Neuron (in vitro differentiated cells): ENCODE measurements at regions not wholly inside any gene's neighbourhood (a gene's known extent, or its start where the extent isn't known, plus 50 kb on each side); places are given as distances from the start of the nearest gene placed in this dataset.
"Not testable (repeated sequence)": the region's sequence is repeated elsewhere in the genome, so short reads cannot be mapped to it uniquely, and the experiment has no call there.

Source experiments
- H2AFZ ChIP-seq: one replicate; pipeline ENCODE4 v1.6.1; 2013; ENCODE audit warnings: low read depth, mild to moderate bottlenecking, inconsistent platforms, low read length, moderate library complexity
- H3K27me3 ChIP-seq: one replicate; pipeline ENCODE4 v1.6.1; 2013; ENCODE audit warnings: low read length; ENCODE audit not compliant: insufficient read depth
- H3K36me3 ChIP-seq: one replicate; pipeline ENCODE4 v1.6.1; 2013; ENCODE audit warnings: low read length; ENCODE audit not compliant: insufficient read depth
- H3K4me1 ChIP-seq: one replicate; pipeline ENCODE4 v1.6.1; 2013; ENCODE audit warnings: low read length; ENCODE audit not compliant: insufficient read depth
- H3K4me3 ChIP-seq: 2 replicates; pipeline ENCODE4 v1.5.1; 2013; ENCODE audit warnings: mild to moderate bottlenecking, low read length, moderate library complexity
- H3K9me3 ChIP-seq: one replicate; pipeline ENCODE4 v1.6.1; 2013; ENCODE audit warnings: low read length

GRCh38 chr4:138494116-138494515 lies 252.0 kb upstream of the SLC7A11 start:
- Histone ChIP-seq H2AFZ (no peak overlapping the region), H3K4me3 (no peak overlapping the region), H3K36me3 (no peaks in the 10 kb centered on the region), H3K27me3 (no peaks in the 10 kb centered on the region), H3K9me3 (no peaks in the 10 kb centered on the region), H3K4me1 (no peaks in the 10 kb centered on the region)

GRCh38 chr4:138492176-138492575 lies 250.0 kb upstream of the SLC7A11 start:
- H3K27me3 ChIP-seq: no peaks in the 10 kb centered on the region
- no peak overlapping the region for H3K4me3 ChIP-seq
- H3K9me3 ChIP-seq: no peaks in the 10 kb centered on the region
- H3K4me1 ChIP-seq: peaks cover 6% of the 10 kb centered on the region
- H3K36me3 ChIP-seq: no peaks in the 10 kb centered on the region
- H2AFZ ChIP-seq: no peak overlapping the region

- Histone ChIP-seq H2AFZ (no peak overlapping the region), H3K4me1 (peaks cover 6% of the 10 kb centered on the region), H3K36me3 (no peaks in the 10 kb centered on the region), H3K4me3 (no peak overlapping the region), H3K9me3 (no peaks in the 10 kb centered on the region), H3K27me3 (no peaks in the 10 kb centered on the region)
Observed at GRCh38 chr4:138488533-138488932, 246.4 kb upstream of the SLC7A11 start.

- Histone ChIP-seq H3K27me3 (no peaks in the 10 kb centered on the region), H3K4me1 (peaks cover 6% of the 10 kb centered on the region), H3K4me3 (no peak overlapping the region), H3K9me3 (no peaks in the 10 kb centered on the region), H2AFZ (peak overlapping the region; percentile 14), H3K36me3 (no peaks in the 10 kb centered on the region)
Observed at GRCh38 chr4:138487670-138488069, 245.5 kb upstream of the SLC7A11 start.

GRCh38 chr4:138487230-138487629 lies 245.1 kb upstream of the SLC7A11 start:
- Histone ChIP-seq H3K4me3 (no peak overlapping the region), H3K4me1 (peaks cover 6% of the 10 kb centered on the region), H3K27me3 (no peaks in the 10 kb centered on the region), H2AFZ (peak overlapping the region; percentile 14), H3K9me3 (no peaks in the 10 kb centered on the region), H3K36me3 (no peaks in the 10 kb centered on the region)

GRCh38 chr4:138485498-138485897 lies 243.3 kb upstream of the SLC7A11 start:
- Histone ChIP-seq H3K4me1 (peaks cover 6% of the 10 kb centered on the region), H3K27me3 (no peaks in the 10 kb centered on the region), H3K4me3 (no peak overlapping the region), H2AFZ (no peak overlapping the region), H3K9me3 (no peaks in the 10 kb centered on the region), H3K36me3 (no peaks in the 10 kb centered on the region)

- H3K4me3 ChIP-seq: no peak overlapping the region
- H2AFZ ChIP-seq: no peak overlapping the region
- no peaks in the 10 kb centered on the region for H3K36me3 ChIP-seq
- no peaks in the 10 kb centered on the region for H3K27me3 ChIP-seq
- H3K4me1 ChIP-seq: peaks cover 6% of the 10 kb centered on the region
- no peaks in the 10 kb centered on the region for H3K9me3 ChIP-seq
Observed at GRCh38 chr4:138475116-138475515, 233.0 kb upstream of the SLC7A11 start.

- Histone ChIP-seq H3K4me3 (no peak overlapping the region), H3K9me3 (no peaks in the 10 kb centered on the region), H3K27me3 (no peaks in the 10 kb centered on the region), H3K4me1 (peaks cover 6% of the 10 kb centered on the region), H3K36me3 (no peaks in the 10 kb centered on the region), H2AFZ (no peak overlapping the region)
Observed at GRCh38 chr4:138473339-138473738, 231.2 kb upstream of the SLC7A11 start.

GRCh38 chr4:138460477-138461414 lies 218.6 kb upstream of the SLC7A11 start:
- no peaks in the 10 kb centered on the region for H3K27me3 ChIP-seq
- H3K9me3 ChIP-seq: no peaks in the 10 kb centered on the region
- no peaks in the 10 kb centered on the region for H3K4me1 ChIP-seq
- H3K36me3 ChIP-seq: no peaks in the 10 kb centered on the region
- no peak overlapping the region for H2AFZ ChIP-seq
- H3K4me3 ChIP-seq: no peak overlapping the region

GRCh38 chr4:138458751-138459150 lies 216.6 kb upstream of the SLC7A11 start:
- H3K27me3 ChIP-seq: no peaks in the 10 kb centered on the region
- H3K9me3 ChIP-seq: no peaks in the 10 kb centered on the region
- no peaks in the 10 kb centered on the region for H3K36me3 ChIP-seq
- no peaks in the 10 kb centered on the region for H3K4me1 ChIP-seq
- H2AFZ ChIP-seq: no peak overlapping the region
- no peak overlapping the region for H3K4me3 ChIP-seq

GRCh38 chr4:138456349-138456748 lies 214.2 kb upstream of the SLC7A11 start:
- not testable (repeated sequence) for H3K36me3 ChIP-seq, H3K4me1 ChIP-seq, H3K4me3 ChIP-seq, H3K27me3 ChIP-seq, H3K9me3 ChIP-seq, H2AFZ ChIP-seq

- Histone ChIP-seq H2AFZ (no peak overlapping the region), H3K27me3 (no peaks in the 10 kb centered on the region), H3K4me3 (no peak overlapping the region), H3K9me3 (no peaks in the 10 kb centered on the region), H3K36me3 (no peaks in the 10 kb centered on the region), H3K4me1 (no peaks in the 10 kb centered on the region)
Observed at GRCh38 chr4:138455097-138455496, 212.9 kb upstream of the SLC7A11 start.

GRCh38 chr4:138452826-138453225 lies 210.7 kb upstream of the SLC7A11 start:
- Histone ChIP-seq H3K27me3 (no peaks in the 10 kb centered on the region), H2AFZ (no peak overlapping the region), H3K9me3 (no peaks in the 10 kb centered on the region), H3K4me3 (no peak overlapping the region), H3K36me3 (no peaks in the 10 kb centered on the region), H3K4me1 (no peaks in the 10 kb centered on the region)

- Histone ChIP-seq H2AFZ (no peak overlapping the region), H3K27me3 (no peaks in the 10 kb centered on the region)
Observed at GRCh38 chr4:138451276-138451663, 209.1 kb upstream of the SLC7A11 start.

More at GRCh38 chr4:138451276-138451663, 209.1 kb upstream of the SLC7A11 start:
- Histone ChIP-seq H3K36me3 (no peaks in the 10 kb centered on the region), H3K4me1 (no peaks in the 10 kb centered on the region), H3K4me3 (no peak overlapping the region), H3K9me3 (no peaks in the 10 kb centered on the region)
